Heart left ventricle (tissue), 16 donors: ENCODE measurements at regions not wholly inside any gene's neighbourhood (a gene's known extent, or its start where the extent isn't known, plus 50 kb on each side); places are given as distances from the start of the nearest gene placed in this dataset.

Experiments used
- ATAC-seq, 4 donors: fragments of 200-7000 bp; cut with Tn5 transposase; one replicate each; pipeline ENCODE4 v1.9.1; 2020 to 2022; ENCODE audit warnings: moderate library complexity in 4 of 4, mild to moderate bottlenecking in 3 of 4, moderate number of reproducible peaks in 1 of 4
- DNase-seq, 5 donors: peaks; one replicate each; pipeline ENCODE4 v3.0.0-alpha.2; 2020
- H3K27ac ChIP-seq, 12 donors: fragments of 200-600 bp; sonication (generic) in 4 of 12; one replicate each; pipeline versions ENCODE4 v1.5.0 to v1.8.0; 2016 to 2022; ENCODE audit warnings: mild to moderate bottlenecking in 2 of 12
- H3K27me3 ChIP-seq, 9 donors: fragments of 200-600 bp; sonication (generic) in 2 of 9; one replicate each; pipeline versions ENCODE4 v1.5.1 to v1.8.0; 2016 to 2022; ENCODE audit warnings: mild to moderate bottlenecking in 3 of 9
- H3K36me3 ChIP-seq, 9 donors: fragments of 200-600 bp; sonication (generic) in 2 of 9; one replicate each; pipeline versions ENCODE4 v1.5.0 to v1.8.0; 2018 to 2022; ENCODE audit warnings: mild to moderate bottlenecking in 2 of 9
- H3K4me1 ChIP-seq, 12 donors: fragments of 200-600 bp; sonication (generic) in 4 of 12; one replicate each; pipeline versions ENCODE4 v1.5.0 to v1.8.0; 2016 to 2022; ENCODE audit warnings: mild to moderate bottlenecking in 3 of 12
- H3K4me3 ChIP-seq, 12 donors: fragments of 200-600 bp; sonication (generic) in 4 of 12; one replicate each; pipeline versions ENCODE4 v1.5.0 to v1.8.0; 2017 to 2022; ENCODE audit warnings: mild to moderate bottlenecking in 9 of 12, moderate library complexity in 4 of 12
- H3K9me3 ChIP-seq, 12 donors: fragments of 200-600 bp; sonication (generic) in 4 of 12; one replicate each; pipeline versions ENCODE4 v1.5.0 to v1.8.0; 2016 to 2022; ENCODE audit warnings: mild to moderate bottlenecking in 1 of 12
- CTCF ChIP-seq, 12 donors: fragments of 200-600 bp; sonication (generic) in 4 of 12; IDR thresholded peaks; one replicate each; pipeline versions ENCODE4 v1.5.0 to v1.8.0; 2018 to 2022; ENCODE audit warnings: antibody characterized with exemption in 12 of 12, mild to moderate bottlenecking in 5 of 12
- POLR2A ChIP-seq, 2 donors: fragments of 450-650 bp; IDR thresholded peaks; one replicate each; pipeline ENCODE4 v1.6.1; 2017; ENCODE audit warnings: antibody characterized with exemption in 2 of 2, mild to moderate bottlenecking in 2 of 2, moderate library complexity in 2 of 2
- WGBS, 4 donors: extraction: QIAGEN DNeasy Blood & Tissue Kit in 2 of 4; methylation state at CpG; one replicate each; pipeline versions ENCODE4 v1.1.5 to v1.1.7; 2013 to 2018; 5-methylcytosine and 5-hydroxymethylcytosine counted together
- intact Hi-C, 10 donors: fragments of 100-400 bp; cut with DNase I; formaldehyde crosslinking; loops; one replicate each; pipeline versions ENCODE4 v1.11.1 to v1.14.2; 2022
- donor health status: ischemic (EF 13 %, LVEDD 7.1; RV severe dilation, severe dysfunction).
- donor health status: healthy with polysubstance abuse.
- donor health status: DM: no; HTN: yes; CAD: no.
- donor health status: DM: no; HTN: no; CAD: no.
- donor health status: ischemic (EF 25% LVEDD 6.9; RV normal size, moderate dysfunction).
- donor health status: ischemic (EF 25% LVEDD 5.7; RV mildly dilated, moderate dysfunction).
- donor health status: healthy.
- donor health status: DM: yes; HTN: yes; CAD: no.
- donor health status: ischemic (EF 35%, LVEDD 5.7; RV mildly dilated, moderate dysfunction).
- donor health status: nonischemic (EF 11% LVEDD 7.7; RV severe dilation, severe dysfunction).
- donor health status: DM: yes; HTN: yes; CAD: no.
- donor health status: PGD.
- donor health status: ischemic (EF 29% LVEDD 5.4; RV normal size, mild dysfunction).
- donor health status: nonischemic (EF 23%, LVEDD 6.1; RV moderate dilation, normal function).

DNA sequence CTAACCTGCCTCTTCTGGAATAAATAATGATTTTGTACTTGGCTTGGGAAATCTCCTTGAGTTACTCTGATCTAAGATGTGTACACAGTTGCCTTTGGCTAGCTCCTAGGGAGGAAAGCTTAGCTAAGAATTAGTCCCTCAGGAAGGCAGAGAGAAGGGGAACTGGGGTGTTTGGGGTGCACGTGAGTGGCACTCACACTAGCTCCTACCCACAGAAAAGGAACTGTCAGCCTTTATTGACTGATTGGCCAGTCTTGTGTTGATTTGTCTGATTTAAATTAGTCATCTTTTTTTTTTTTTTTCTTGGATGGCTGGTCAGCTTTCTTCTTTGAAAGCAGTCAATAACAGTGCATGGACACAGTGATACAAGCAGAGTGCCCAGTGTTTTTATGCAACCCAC, 107.7 kb downstream of the DMRT2 start:
- DNase-seq (no peak), ATAC-seq (no peak)
- intact Hi-C loops = no loop called here
- no peaks in the 10 kb centered on the region for H3K4me1 ChIP-seq
- H3K9me3 ChIP-seq = no peaks in the 10 kb centered on the region
- TF ChIP-seq CTCF (IDR thresholded peaks at IDR 0.05) = no peak
- no peak for TF ChIP-seq POLR2A (IDR thresholded peaks at IDR 0.05)
- no peak overlapping the region for H3K4me3 ChIP-seq
- no peaks in the 10 kb centered on the region for H3K27me3 ChIP-seq
- H3K36me3 ChIP-seq = no peaks in the 10 kb centered on the region
- no peak overlapping the region for H3K27ac ChIP-seq
- 27 to 59% (median 48%) methylated on average over 1 of the region's 1 CpG for WGBS, 4 donors

- intact Hi-C loops = loop anchor here in 1 of 10 donors (10.0 kb wide), 1 partner anchor 64 kb away; no protein-coding TSS in a partner anchor
- no peak for TF ChIP-seq CTCF (IDR thresholded peaks at IDR 0.05)
- TF ChIP-seq POLR2A (IDR thresholded peaks at IDR 0.05) = no peak
- H3K4me3 ChIP-seq = no peak overlapping the region
- H3K27ac ChIP-seq = no peak overlapping the region
- H3K4me1 ChIP-seq = no peaks in the 10 kb centered on the region
- no peaks in the 10 kb centered on the region for H3K27me3 ChIP-seq
- DNase-seq = no peak
- H3K36me3 ChIP-seq = no peaks in the 10 kb centered on the region
- no peak for ATAC-seq
- WGBS, 4 donors = 86 to 94% (median 89%) methylated on average over 3 of the region's 3 CpGs
- H3K9me3 ChIP-seq = peaks cover 0 to 19% (median 9%) of the 10 kb centered on the region in 12 donors
Observed at GRCh38 chr9:1170918-1171317, 120.8 kb downstream of the DMRT2 start.

- WGBS, 4 donors = 53 to 71% (median 63%) methylated on average over 5 of the region's 5 CpGs
- TF ChIP-seq POLR2A (IDR thresholded peaks at IDR 0.05) = no peak
- TF ChIP-seq CTCF (IDR thresholded peaks at IDR 0.05) = no peak
- ATAC-seq (no peak), DNase-seq (no peak)
- Histone ChIP-seq H3K27me3 (no peaks in the 10 kb centered on the region), H3K4me1 (no peaks in the 10 kb centered on the region), H3K27ac (no peak overlapping the region), H3K4me3 (no peak overlapping the region), H3K9me3 (peaks cover 0 to 19% (median 9%) of the 10 kb centered on the region in 12 donors), H3K36me3 (no peaks in the 10 kb centered on the region)
- intact Hi-C loops = loop anchor here in 1 of 10 donors (10.0 kb wide), 1 partner anchor 63 kb away; no protein-coding TSS in a partner anchor
Observed at GRCh38 chr9:1171546-1171945, 121.4 kb downstream of the DMRT2 start.

DNA sequence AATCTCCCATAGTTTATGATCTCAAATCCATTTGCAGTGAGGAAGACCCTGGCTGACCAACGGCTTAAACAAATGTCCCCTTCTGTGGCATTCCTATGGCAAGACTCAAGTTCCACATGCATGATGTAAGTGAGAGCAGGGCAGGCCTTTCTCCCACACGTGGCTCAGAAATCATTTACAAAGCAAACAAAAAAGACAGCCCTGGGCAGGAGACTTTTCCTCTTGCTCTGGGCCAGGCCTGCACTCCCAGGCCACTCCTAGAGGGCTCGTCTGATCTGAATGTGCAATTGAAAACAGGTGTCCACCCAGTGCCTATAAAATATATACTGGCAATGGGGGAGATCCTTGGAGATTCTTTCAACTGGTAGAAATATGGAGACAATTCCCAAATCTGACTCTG, 123.1 kb downstream of the DMRT2 start:
- 17 to 38% (median 31%) methylated on average over 3 of the region's 3 CpGs for WGBS, 4 donors
- no peak for DNase-seq
- Histone ChIP-seq H3K27me3 (no peaks in the 10 kb centered on the region), H3K9me3 (peaks cover 0 to 10% (median 3%) of the 10 kb centered on the region in 12 donors), H3K27ac (no peak overlapping the region), H3K4me3 (no peak overlapping the region), H3K4me1 (no peaks in the 10 kb centered on the region), H3K36me3 (no peaks in the 10 kb centered on the region)
- TF ChIP-seq CTCF (IDR thresholded peaks at IDR 0.05) (no peak), POLR2A (IDR thresholded peaks at IDR 0.05) (no peak)
- peak in 2 of 4 donors; percentile 12 to 26 for ATAC-seq
- intact Hi-C loops = loop anchor here in 1 of 10 donors (10.0 kb wide), 1 partner anchor 62 kb away; no protein-coding TSS in a partner anchor
